ENCODE measurements at regions not wholly inside any gene's neighbourhood (a gene's known extent, or its start where the extent isn't known, plus 50 kb on each side); places are given as distances from the start of the nearest gene placed in this dataset.

DNA sequence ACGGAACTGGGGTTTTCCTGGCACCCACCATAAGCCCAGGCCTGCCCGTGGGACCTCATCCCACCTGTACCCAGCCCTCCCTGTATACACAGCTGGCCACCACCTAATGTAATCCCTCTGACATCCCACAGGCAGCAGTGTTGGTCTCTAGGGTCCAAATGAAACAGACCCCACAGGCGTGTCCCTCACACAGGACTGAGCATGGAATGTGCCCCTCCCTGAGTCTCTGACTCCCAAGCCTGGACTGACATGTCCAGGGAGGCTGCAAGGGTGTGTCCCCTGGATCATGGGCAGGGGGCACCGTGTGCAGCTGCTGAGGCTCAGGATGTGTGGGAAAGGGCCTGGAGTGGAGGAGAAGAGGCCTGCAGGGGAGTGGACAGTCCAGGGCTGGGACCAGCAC, 50.6 kb upstream of the PPARA start:
- H3K79me2 ChIP-seq (ENCODE audit: control insufficient read depth, insufficient read depth, low read length): peaks cover 58% of the 10 kb centered on the region
- no peak overlapping the region for H3K9ac ChIP-seq (ENCODE audit: control insufficient read depth, extremely low read depth, insufficient read depth, low read length)
- H3K4me1 ChIP-seq (ENCODE audit: control insufficient read depth, extremely low read depth, insufficient read depth, low read length): peaks cover 49% of the 10 kb centered on the region
- H3K27me3 ChIP-seq (ENCODE audit: control insufficient read depth, extremely low read depth, insufficient read depth, low read length): no peaks in the 10 kb centered on the region
- no peak for FAIRE-seq
- peaks cover 54% of the 10 kb centered on the region for H4K20me1 ChIP-seq (ENCODE audit: control insufficient read depth, extremely low read depth, insufficient read depth, low read length)
- no peak overlapping the region for H2AFZ ChIP-seq (ENCODE audit: control insufficient read depth, low read length)
- no peaks in the 10 kb centered on the region for H3K9me1 ChIP-seq (ENCODE audit: control insufficient read depth, extremely low read depth, insufficient read depth, low read length)
- H3K4me2 ChIP-seq (ENCODE audit: control insufficient read depth, extremely low read depth, insufficient read depth, low read depth, low read length): no peak overlapping the region
- peaks cover 29 to 66% of the 10 kb centered on the region in 2 experiments for H3K36me3 ChIP-seq (ENCODE audit: control insufficient read depth in 2 of 2, extremely low read depth in 1 of 2, insufficient read depth in 2 of 2, low read length in 2 of 2)
- dilution Hi-C loops (cut with MboI; ENCODE audit: extremely low pct_ligation_motif_present, low sequenced_read_pairs): no loop called here
- no peaks in the 10 kb centered on the region for H3K9me3 ChIP-seq (ENCODE audit: control insufficient read depth, low read depth, low read length)
- no peak for DNase-seq (ENCODE audit: low read depth, low spot score)
- no peak overlapping the region for H3K4me3 ChIP-seq (ENCODE audit: control insufficient read depth in 2 of 3, extremely low read depth in 1 of 3, insufficient read depth in 2 of 3, low read depth in 1 of 3, low read length in 3 of 3)
- TF ChIP-seq, protein P1, sequence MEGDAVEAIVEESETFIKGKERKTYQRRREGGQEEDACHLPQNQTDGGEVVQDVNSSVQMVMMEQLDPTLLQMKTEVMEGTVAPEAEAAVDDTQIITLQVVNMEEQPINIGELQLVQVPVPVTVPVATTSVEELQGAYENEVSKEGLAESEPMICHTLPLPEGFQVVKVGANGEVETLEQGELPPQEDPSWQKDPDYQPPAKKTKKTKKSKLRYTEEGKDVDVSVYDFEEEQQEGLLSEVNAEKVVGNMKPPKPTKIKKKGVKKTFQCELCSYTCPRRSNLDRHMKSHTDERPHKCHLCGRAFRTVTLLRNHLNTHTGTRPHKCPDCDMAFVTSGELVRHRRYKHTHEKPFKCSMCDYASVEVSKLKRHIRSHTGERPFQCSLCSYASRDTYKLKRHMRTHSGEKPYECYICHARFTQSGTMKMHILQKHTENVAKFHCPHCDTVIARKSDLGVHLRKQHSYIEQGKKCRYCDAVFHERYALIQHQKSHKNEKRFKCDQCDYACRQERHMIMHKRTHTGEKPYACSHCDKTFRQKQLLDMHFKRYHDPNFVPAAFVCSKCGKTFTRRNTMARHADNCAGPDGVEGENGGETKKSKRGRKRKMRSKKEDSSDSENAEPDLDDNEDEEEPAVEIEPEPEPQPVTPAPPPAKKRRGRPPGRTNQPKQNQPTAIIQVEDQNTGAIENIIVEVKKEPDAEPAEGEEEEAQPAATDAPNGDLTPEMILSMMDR (optimal IDR thresholded peaks at IDR 0.05 in 1 of 3, IDR thresholded peaks at IDR 0.05 in 1 of 3, conservative IDR thresholded peaks at IDR 0.05 in 1 of 3; ENCODE audit: extremely low read depth in 1 of 3, insufficient read depth in 2 of 3, low read length in 3 of 3): peak in 1 of 3 experiments; percentile 7
- TF ChIP-seq EZH2 (IDR thresholded peaks at IDR 0.05; ENCODE audit: low read length): no peak
- H3K27ac ChIP-seq (ENCODE audit: control insufficient read depth, insufficient read depth, low read length): no peak overlapping the region

DNA sequence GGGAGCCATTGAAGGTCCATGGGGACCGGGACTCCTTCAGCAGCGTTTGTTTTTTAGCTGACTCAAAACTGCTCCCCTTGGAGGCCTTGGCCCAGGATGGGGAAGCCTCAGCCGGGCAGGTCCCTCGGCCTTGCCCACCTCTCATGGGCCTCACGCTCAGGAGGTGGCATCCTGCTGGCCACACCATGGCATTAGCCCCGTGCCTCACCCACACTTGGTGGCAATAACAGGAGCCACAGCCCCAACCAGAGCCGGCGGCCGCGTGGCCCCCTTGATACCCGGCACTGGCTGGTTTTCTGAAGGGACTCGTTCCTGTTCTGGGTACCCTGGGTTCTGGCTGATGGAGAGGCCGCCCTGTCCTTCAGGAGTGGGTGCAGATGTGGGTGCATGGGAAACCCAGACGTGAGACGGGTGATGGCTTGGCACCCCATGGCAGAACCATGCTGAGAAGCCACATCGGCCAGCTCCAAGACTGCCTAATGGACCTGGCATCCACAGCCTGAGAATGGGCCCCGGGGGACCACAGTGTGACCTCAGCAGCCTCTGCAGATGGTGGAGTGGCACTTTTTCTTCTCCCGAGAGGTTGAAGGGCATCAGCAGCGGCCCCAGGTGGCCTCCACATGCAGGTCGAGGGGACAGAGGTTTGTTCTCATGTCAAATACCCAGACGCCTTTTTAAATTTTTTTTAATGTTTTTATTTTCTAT, 49.8 kb upstream of the PPARA start:
- no peaks in the 10 kb centered on the region for H3K9me3 ChIP-seq (ENCODE audit: control insufficient read depth, low read depth, low read length)
- no peak overlapping the region for H2AFZ ChIP-seq (ENCODE audit: control insufficient read depth, low read length)
- H4K20me1 ChIP-seq (ENCODE audit: control insufficient read depth, extremely low read depth, insufficient read depth, low read length): peaks cover 59% of the 10 kb centered on the region
- H3K4me2 ChIP-seq (ENCODE audit: control insufficient read depth, extremely low read depth, insufficient read depth, low read depth, low read length): no peak overlapping the region
- H3K27ac ChIP-seq (ENCODE audit: control insufficient read depth, insufficient read depth, low read length): no peak overlapping the region
- H3K4me1 ChIP-seq (ENCODE audit: control insufficient read depth, extremely low read depth, insufficient read depth, low read length): peaks cover 57% of the 10 kb centered on the region
- peaks cover 2% of the 10 kb centered on the region for H3K9me1 ChIP-seq (ENCODE audit: control insufficient read depth, extremely low read depth, insufficient read depth, low read length)
- H3K9ac ChIP-seq (ENCODE audit: control insufficient read depth, extremely low read depth, insufficient read depth, low read length): no peak overlapping the region
- peaks cover 54% of the 10 kb centered on the region for H3K79me2 ChIP-seq (ENCODE audit: control insufficient read depth, insufficient read depth, low read length)
- DNase-seq (ENCODE audit: low read depth, low spot score): no peak
- dilution Hi-C loops (cut with MboI; ENCODE audit: extremely low pct_ligation_motif_present, low sequenced_read_pairs): no loop called here
- H3K27me3 ChIP-seq (ENCODE audit: control insufficient read depth, extremely low read depth, insufficient read depth, low read length): no peaks in the 10 kb centered on the region
- no peak overlapping the region for H3K4me3 ChIP-seq (ENCODE audit: control insufficient read depth in 2 of 3, extremely low read depth in 1 of 3, insufficient read depth in 2 of 3, low read depth in 1 of 3, low read length in 3 of 3)
- H3K36me3 ChIP-seq (ENCODE audit: control insufficient read depth in 2 of 2, extremely low read depth in 1 of 2, insufficient read depth in 2 of 2, low read length in 2 of 2): peaks cover 29 to 67% of the 10 kb centered on the region in 2 experiments
- no peak for FAIRE-seq
- no peak for TF ChIP-seq EZH2 (IDR thresholded peaks at IDR 0.05; ENCODE audit: low read length)
- TF ChIP-seq, protein P1 (optimal IDR thresholded peaks at IDR 0.05 in 1 of 3, IDR thresholded peaks at IDR 0.05 in 1 of 3, conservative IDR thresholded peaks at IDR 0.05 in 1 of 3; ENCODE audit: extremely low read depth in 1 of 3, insufficient read depth in 2 of 3, low read length in 3 of 3): no peak

Small RNA genes in the stretch of these regions (small RNA-seq; reads per million reads assigned to genes)
- 1.3 to 18.1 (median 13.7) reads per million in 3 experiments for gene MIR3619 (ENCODE audit: insufficient read length in 3 of 3, low read depth in 3 of 3, low replicate concordance in 1 of 3)
